Trophoblast cell (in vitro differentiated cells and primary cell): ENCODE measurements at regions not wholly inside any gene's neighbourhood (a gene's known extent, or its start where the extent isn't known, plus 50 kb on each side); places are given as distances from the start of the nearest gene placed in this dataset.
A peak's percentile ranks its signal among the peaks of the same experiment; 100 is the strongest.

Source experiments
- DNase-seq, 2 donors: peaks; one replicate each; pipeline ENCODE4 v3.0.0-alpha.2; 2016
- H2AFZ ChIP-seq: 2 replicates; pipeline ENCODE4 v1.6.1; 2013; ENCODE audit warnings: low read length, moderate library complexity, mild to moderate bottlenecking; ENCODE audit not compliant: insufficient read depth, poor library complexity
- H2AK5ac ChIP-seq: 2 replicates; pipeline ENCODE4 v1.6.1; 2013; ENCODE audit warnings: mild to moderate bottlenecking, low read length
- H2BK120ac ChIP-seq: 2 replicates; pipeline ENCODE4 v1.6.1; 2013; ENCODE audit warnings: low read length, mild to moderate bottlenecking, moderate library complexity; ENCODE audit not compliant: insufficient read depth, poor library complexity
- H2BK12ac ChIP-seq: 2 replicates; pipeline ENCODE4 v1.6.1; 2013; ENCODE audit warnings: mild to moderate bottlenecking, low read length, moderate library complexity
- H2BK5ac ChIP-seq: 2 replicates; pipeline ENCODE4 v1.6.1; 2013; ENCODE audit warnings: low read length, low read depth, moderate library complexity, mild to moderate bottlenecking; ENCODE audit not compliant: poor library complexity
- H3K14ac ChIP-seq: 2 replicates; pipeline ENCODE4 v1.6.1; 2013; ENCODE audit warnings: mild to moderate bottlenecking, low read length
- H3K18ac ChIP-seq: 2 replicates; pipeline ENCODE4 v1.6.1; 2013; ENCODE audit warnings: mild to moderate bottlenecking, low read length
- H3K23ac ChIP-seq: 2 replicates; pipeline ENCODE4 v1.6.1; 2013; ENCODE audit warnings: low read length
- H3K27ac ChIP-seq: 2 replicates; pipeline ENCODE4 v1.5.1; 2013; ENCODE audit warnings: low read depth, mild to moderate bottlenecking, inconsistent platforms, low read length, moderate library complexity
- H3K27me3 ChIP-seq: 2 replicates; pipeline ENCODE4 v1.6.1; 2013; ENCODE audit warnings: inconsistent platforms, mild to moderate bottlenecking, low read length, moderate library complexity; ENCODE audit not compliant: insufficient read depth
- H3K36me3 ChIP-seq, 2 experiments: 1 replicate in 1 of 2; 2 replicates in 1 of 2; pipeline ENCODE4 v1.6.1; 2013; ENCODE audit warnings: low read length in 2 of 2, mild to moderate bottlenecking in 2 of 2, moderate library complexity in 1 of 2; ENCODE audit not compliant: insufficient read depth in 2 of 2, control insufficient read depth in 1 of 2
- H3K4ac ChIP-seq: 2 replicates; pipeline ENCODE4 v1.6.1; 2013; ENCODE audit warnings: low read depth, mild to moderate bottlenecking, low read length, moderate library complexity
- H3K4me1 ChIP-seq, 2 experiments: 1 replicate in 1 of 2; 2 replicates in 1 of 2; pipeline ENCODE4 v1.6.1; 2013; ENCODE audit warnings: low read length in 2 of 2, mild to moderate bottlenecking in 2 of 2, moderate library complexity in 1 of 2; ENCODE audit not compliant: insufficient read depth in 2 of 2, control insufficient read depth in 1 of 2
- H3K4me2 ChIP-seq: 2 replicates; pipeline ENCODE4 v1.6.1; 2013; ENCODE audit warnings: inconsistent platforms, mild to moderate bottlenecking, low read length, moderate library complexity
- H3K4me3 ChIP-seq: 2 replicates; pipeline ENCODE4 v1.5.1; 2013; ENCODE audit warnings: mild to moderate bottlenecking, low read depth, low read length, inconsistent platforms
- H3K79me1 ChIP-seq: one replicate; pipeline ENCODE4 v1.6.1; 2013; ENCODE audit warnings: low read length
- H3K79me2 ChIP-seq: 2 replicates; pipeline ENCODE4 v1.6.1; 2013; ENCODE audit warnings: low read length, mild to moderate bottlenecking; ENCODE audit not compliant: control insufficient read depth, insufficient read depth, poor library complexity
- H3K9ac ChIP-seq: 2 replicates; pipeline ENCODE4 v1.6.1; 2013; ENCODE audit warnings: mild to moderate bottlenecking, low read length
- H3K9me3 ChIP-seq: 2 replicates; pipeline ENCODE4 v1.6.1; 2013; ENCODE audit warnings: low read depth, mild to moderate bottlenecking, control low read depth, inconsistent platforms, low read length; ENCODE audit not compliant: insufficient read depth
- H4K12ac ChIP-seq: 2 replicates; pipeline ENCODE4 v1.6.1; 2013; ENCODE audit warnings: low read depth, mild to moderate bottlenecking, low read length, moderate library complexity
- H4K8ac ChIP-seq: 2 replicates; pipeline ENCODE4 v1.6.1; 2013; ENCODE audit warnings: low read depth, mild to moderate bottlenecking, low read length, moderate library complexity
- H4K91ac ChIP-seq: one replicate; pipeline ENCODE4 v1.6.1; 2013; ENCODE audit warnings: low read depth, mild to moderate bottlenecking, low read length, moderate library complexity
- WGBS: extraction: QIAGEN DNeasy Blood & Tissue Kit; methylation state at CpG from one replicate; pipeline ENCODE4 v1.1.7; 2013; ENCODE audit warnings: missing lambda C conversion rate; ENCODE audit not compliant: insufficient read length, insufficient coverage; ENCODE audit errors: extremely low coverage; 5-methylcytosine and 5-hydroxymethylcytosine counted together

- Histone ChIP-seq H3K4me2 (no peak overlapping the region), H2AFZ (no peak overlapping the region), H4K91ac (no peak overlapping the region), H3K9ac (no peak overlapping the region), H3K36me3 (no peaks in the 10 kb centered on the region), H3K4ac (no peak overlapping the region), H3K79me1 (no peaks in the 10 kb centered on the region), H3K14ac (no peak overlapping the region), H3K18ac (no peak overlapping the region), H4K12ac (no peak overlapping the region), H2BK120ac (no peak overlapping the region), H3K27ac (no peak overlapping the region), H3K4me3 (no peak overlapping the region), H3K27me3 (no peaks in the 10 kb centered on the region), H2BK5ac (no peak overlapping the region), H3K4me1 (no peaks in the 10 kb centered on the region), H3K9me3 (no peaks in the 10 kb centered on the region), H4K8ac (no peak overlapping the region), H3K79me2 (no peaks in the 10 kb centered on the region), H3K23ac (no peak overlapping the region), H2AK5ac (no peak overlapping the region), H2BK12ac (no peak overlapping the region)
- DNase-seq: no peak
- WGBS: no CpG with 5 or more reads among the region's 1 CpG
Observed at GRCh38 chr4:132596186-132596585, 552.9 kb upstream of the PCDH10 start.

GRCh38 chr4:132605551-132605950 is 543.5 kb upstream of the PCDH10 start:
- Histone ChIP-seq H3K27ac (no peak overlapping the region), H3K14ac (no peak overlapping the region), H3K79me1 (no peaks in the 10 kb centered on the region), H2BK5ac (no peak overlapping the region), H3K36me3 (no peaks in the 10 kb centered on the region), H4K12ac (no peak overlapping the region), H3K23ac (no peak overlapping the region), H3K4me2 (no peak overlapping the region), H3K18ac (no peak overlapping the region), H4K8ac (no peak overlapping the region), H3K4ac (no peak overlapping the region), H4K91ac (no peak overlapping the region), H2BK12ac (no peak overlapping the region), H3K4me3 (no peak overlapping the region), H2AK5ac (no peak overlapping the region), H3K9me3 (no peaks in the 10 kb centered on the region), H2BK120ac (no peak overlapping the region), H2AFZ (no peak overlapping the region), H3K4me1 (no peaks in the 10 kb centered on the region), H3K9ac (no peak overlapping the region), H3K27me3 (no peaks in the 10 kb centered on the region), H3K79me2 (no peaks in the 10 kb centered on the region)
- DNase-seq: no peak
- no CpG with 5 or more reads among the region's 4 CpGs for WGBS

GRCh38 chr4:132614682-132615081 is 534.4 kb upstream of the PCDH10 start:
- Histone ChIP-seq H3K4ac (no peak overlapping the region), H3K79me2 (no peaks in the 10 kb centered on the region), H4K8ac (no peak overlapping the region), H2BK120ac (no peak overlapping the region), H2AFZ (no peak overlapping the region), H3K23ac (no peak overlapping the region), H3K79me1 (no peaks in the 10 kb centered on the region), H3K18ac (no peak overlapping the region), H4K91ac (no peak overlapping the region), H3K9ac (no peak overlapping the region), H2AK5ac (no peak overlapping the region), H3K27me3 (no peaks in the 10 kb centered on the region), H2BK12ac (no peak overlapping the region), H3K4me1 (no peaks in the 10 kb centered on the region), H3K36me3 (no peaks in the 10 kb centered on the region), H3K9me3 (peaks cover 6% of the 10 kb centered on the region), H4K12ac (no peak overlapping the region), H3K4me2 (no peak overlapping the region), H2BK5ac (no peak overlapping the region), H3K4me3 (no peak overlapping the region), H3K27ac (no peak overlapping the region), H3K14ac (no peak overlapping the region)
- DNase-seq: peak in 1 of 2 donors; percentile 9

DNA sequence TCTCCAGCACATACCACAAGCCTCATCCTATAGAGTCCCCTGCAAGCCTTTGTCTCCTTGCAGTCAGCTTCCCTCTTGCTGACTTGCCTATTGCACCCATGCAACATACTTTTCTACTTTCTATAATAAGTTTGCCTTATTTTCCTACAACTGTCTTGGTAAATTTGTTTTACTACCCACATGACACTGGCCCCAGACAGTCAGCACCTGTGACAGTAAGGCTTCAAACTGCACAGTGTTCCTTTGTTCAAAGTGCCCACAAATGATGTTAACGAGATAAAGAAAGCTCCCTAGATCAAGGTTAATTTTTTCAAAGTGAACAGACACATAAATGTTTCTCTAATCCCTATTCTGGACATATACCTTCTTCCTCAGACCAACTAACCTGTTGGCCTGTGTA is 529.1 kb upstream of the PCDH10 start:
- H3K9ac ChIP-seq: no peak overlapping the region
- no peaks in the 10 kb centered on the region for H3K27me3 ChIP-seq
- H3K4ac ChIP-seq: no peak overlapping the region
- H4K91ac ChIP-seq: no peak overlapping the region
- peaks cover 6% of the 10 kb centered on the region for H3K9me3 ChIP-seq
- no peak overlapping the region for H4K12ac ChIP-seq
- H2BK5ac ChIP-seq: no peak overlapping the region
- no peak overlapping the region for H2BK120ac ChIP-seq
- no peak overlapping the region for H3K4me2 ChIP-seq
- H3K36me3 ChIP-seq: no peaks in the 10 kb centered on the region
- H3K14ac ChIP-seq: no peak overlapping the region
- no peak overlapping the region for H2BK12ac ChIP-seq
- H2AK5ac ChIP-seq: no peak overlapping the region
- H4K8ac ChIP-seq: no peak overlapping the region
- no peak overlapping the region for H3K4me3 ChIP-seq
- H3K23ac ChIP-seq: no peak overlapping the region
- WGBS: no CpG with 5 or more reads among the region's 1 CpG
- no peak overlapping the region for H3K18ac ChIP-seq
- H2AFZ ChIP-seq: no peak overlapping the region
- H3K4me1 ChIP-seq: no peaks in the 10 kb centered on the region
- no peaks in the 10 kb centered on the region for H3K79me2 ChIP-seq
- H3K27ac ChIP-seq: no peak overlapping the region
- H3K79me1 ChIP-seq: no peaks in the 10 kb centered on the region
- no peak for DNase-seq
